ELR (cell line): ENCODE measurements at regions not wholly inside any gene's neighbourhood (a gene's known extent, or its start where the extent isn't known, plus 50 kb on each side); places are given as distances from the start of the nearest gene placed in this dataset.

Source experiments
- DNase-seq: peaks from one replicate; pipeline ENCODE4 v3.0.0-alpha.2; 2015; ENCODE audit warnings: low read depth

DNA sequence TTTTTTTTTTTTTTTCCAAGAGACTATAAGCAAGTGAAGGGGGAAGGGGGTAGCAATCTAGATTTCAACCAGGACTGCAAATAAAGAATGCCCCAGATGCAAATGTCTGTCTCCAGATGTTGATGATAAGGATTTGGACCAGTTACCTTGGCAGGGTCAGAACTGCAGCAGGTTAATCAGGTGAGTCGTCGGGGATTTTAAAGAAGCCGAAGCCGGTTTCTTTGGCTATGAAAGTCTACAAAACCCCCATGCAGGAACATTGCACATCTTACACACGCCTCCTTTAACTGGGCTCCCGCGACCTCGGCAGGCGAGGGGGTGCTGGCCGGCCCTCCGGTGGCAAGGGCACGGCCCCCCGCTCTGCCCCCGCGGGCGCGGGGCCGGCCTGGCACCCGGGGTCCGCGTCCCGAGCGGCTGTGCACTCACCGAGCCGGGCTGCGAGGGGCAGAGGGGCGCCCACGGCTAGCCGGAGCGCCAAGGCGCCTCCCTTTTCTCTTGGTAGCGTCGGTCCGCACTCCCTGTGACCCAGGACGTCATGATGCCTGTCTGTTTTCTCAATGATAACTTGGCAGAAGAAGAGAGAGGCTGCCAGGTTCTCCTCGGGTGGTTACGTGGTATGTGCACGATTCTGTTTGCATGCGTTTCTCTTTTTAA is 366.3 kb upstream of the ESRRG start:
- DNase-seq: peak; percentile 16

- peak; percentile 8 for DNase-seq
Observed at GRCh38 chr1:217088521-217089284, 365.5 kb upstream of the ESRRG start.

- DNase-seq: no peak
Observed at GRCh38 chr1:217088011-217088410, 364.8 kb upstream of the ESRRG start.

- DNase-seq: no peak
Observed at GRCh38 chr1:217079584-217079983, 356.4 kb upstream of the ESRRG start.

DNA sequence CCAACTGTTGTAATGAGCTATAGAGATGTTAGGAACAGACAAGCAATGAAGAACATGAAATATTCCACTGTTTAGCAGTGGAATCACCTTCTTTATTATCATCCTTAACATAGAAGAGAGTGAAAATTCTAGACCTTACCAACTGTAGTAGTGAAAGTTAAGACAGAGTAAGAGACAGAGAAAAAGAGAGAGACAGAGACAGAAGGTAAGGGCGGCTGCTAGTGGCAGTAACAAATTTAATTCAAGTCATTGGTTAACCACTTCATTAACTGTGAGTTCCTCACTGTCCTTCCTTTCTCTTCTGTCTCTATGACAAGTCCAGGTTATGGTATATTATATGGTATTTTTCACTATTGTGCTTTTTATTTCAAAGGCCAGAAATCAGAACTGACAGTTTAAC is 355.7 kb upstream of the ESRRG start:
- DNase-seq: no peak

GRCh38 chr1:217078078-217078690 is 355.0 kb upstream of the ESRRG start:
- DNase-seq: no peak

GRCh38 chr1:217077426-217077825 is 354.2 kb upstream of the ESRRG start:
- DNase-seq: no peak

GRCh38 chr1:217076902-217077301 is 353.7 kb upstream of the ESRRG start:
- peak; percentile 43 for DNase-seq

DNA sequence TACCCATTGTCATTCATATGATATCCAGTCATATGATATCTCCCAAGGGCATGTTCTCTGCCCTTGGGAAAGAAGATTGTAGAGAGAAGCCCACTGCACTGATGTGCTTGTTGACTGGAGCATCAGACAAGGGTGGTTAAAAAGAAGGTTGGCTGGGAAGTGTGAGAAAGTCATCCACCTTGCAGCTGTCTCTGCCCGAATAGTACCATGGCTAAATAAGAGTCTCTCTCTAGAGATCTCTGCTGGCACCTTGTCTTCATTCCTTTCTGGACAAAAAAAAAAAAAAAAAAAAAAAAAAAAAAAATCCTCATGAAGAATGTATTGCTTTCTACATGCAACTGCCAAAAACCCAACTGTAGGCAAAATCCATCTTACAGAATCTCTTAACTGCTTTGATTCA is 349.7 kb upstream of the ESRRG start:
- DNase-seq: no peak

GRCh38 chr1:217067642-217068041 is 344.4 kb upstream of the ESRRG start:
- DNase-seq: no peak

DNA sequence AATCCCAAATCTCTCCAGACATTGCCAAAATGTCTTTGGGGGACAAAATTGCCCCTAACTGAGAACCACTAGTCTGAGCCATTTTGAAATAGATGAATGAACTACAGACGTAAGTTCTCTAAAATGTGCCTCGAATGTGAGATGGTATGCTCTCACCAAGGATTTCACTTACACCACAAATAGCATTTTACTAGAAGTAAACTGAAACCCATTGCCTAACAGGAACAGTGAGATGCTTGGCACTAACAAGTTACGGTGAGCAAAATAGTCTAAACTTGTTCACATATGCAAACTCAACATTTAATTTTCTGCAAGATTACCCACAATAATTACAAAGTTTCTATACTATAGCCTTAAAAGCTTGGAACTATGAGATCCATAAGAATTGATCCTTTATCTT is 343.6 kb upstream of the ESRRG start:
- DNase-seq: no peak

- no peak for DNase-seq
Observed at GRCh38 chr1:217063172-217063908, 340.1 kb upstream of the ESRRG start.

DNA sequence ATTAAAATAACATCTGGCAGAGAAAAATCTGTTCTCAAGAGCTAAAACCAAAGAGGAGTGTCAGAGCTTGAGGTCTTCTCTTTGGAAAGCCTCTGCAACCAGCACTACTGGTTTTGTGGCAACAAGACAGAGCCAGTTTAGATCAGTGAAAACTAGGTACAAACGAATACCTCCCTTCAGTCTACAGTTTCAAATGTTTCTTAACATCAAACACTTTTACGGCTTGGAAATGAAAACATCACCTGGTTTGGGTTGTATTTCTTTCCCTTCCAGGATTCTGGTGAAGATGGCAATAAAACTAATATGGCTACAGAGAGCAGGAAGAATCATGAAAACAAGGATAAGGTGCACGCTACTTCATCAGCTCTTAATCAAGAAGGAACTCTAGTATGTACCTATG is 339.4 kb upstream of the ESRRG start:
- DNase-seq: no peak

DNA sequence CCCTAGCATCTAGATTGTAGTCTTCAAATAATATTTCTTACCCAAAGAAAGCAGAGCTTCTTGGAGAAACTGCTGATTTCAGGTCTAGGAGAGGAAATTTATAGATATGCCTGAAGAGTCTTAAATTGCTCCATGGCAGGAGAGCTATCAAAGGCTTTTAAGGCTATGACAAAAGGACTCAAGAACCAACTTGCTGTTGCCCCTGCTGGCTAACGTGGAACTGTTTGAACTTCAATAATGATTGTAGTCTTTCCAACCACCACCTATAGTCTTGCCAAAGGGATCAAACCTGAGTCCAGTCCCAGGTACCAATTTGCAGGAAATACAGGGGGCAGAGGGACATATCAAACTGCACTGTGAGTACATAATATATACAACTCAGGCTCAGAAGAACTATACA is 336.2 kb upstream of the ESRRG start:
- DNase-seq: no peak

- DNase-seq: no peak
Observed at GRCh38 chr1:217053676-217054075, 330.4 kb upstream of the ESRRG start.

GRCh38 chr1:217052626-217053025 is 329.4 kb upstream of the ESRRG start:
- no peak for DNase-seq

- no peak for DNase-seq
Observed at GRCh38 chr1:217052196-217052595, 329.0 kb upstream of the ESRRG start.

GRCh38 chr1:217049721-217050120 is 326.5 kb upstream of the ESRRG start:
- no peak for DNase-seq

GRCh38 chr1:217049081-217049480 is 325.9 kb upstream of the ESRRG start:
- no peak for DNase-seq

GRCh38 chr1:217048104-217048707 is 325.0 kb upstream of the ESRRG start:
- peak; percentile 18 for DNase-seq

- peak; percentile 37 for DNase-seq
Observed at GRCh38 chr1:217040711-217041455, 317.7 kb upstream of the ESRRG start.

DNA sequence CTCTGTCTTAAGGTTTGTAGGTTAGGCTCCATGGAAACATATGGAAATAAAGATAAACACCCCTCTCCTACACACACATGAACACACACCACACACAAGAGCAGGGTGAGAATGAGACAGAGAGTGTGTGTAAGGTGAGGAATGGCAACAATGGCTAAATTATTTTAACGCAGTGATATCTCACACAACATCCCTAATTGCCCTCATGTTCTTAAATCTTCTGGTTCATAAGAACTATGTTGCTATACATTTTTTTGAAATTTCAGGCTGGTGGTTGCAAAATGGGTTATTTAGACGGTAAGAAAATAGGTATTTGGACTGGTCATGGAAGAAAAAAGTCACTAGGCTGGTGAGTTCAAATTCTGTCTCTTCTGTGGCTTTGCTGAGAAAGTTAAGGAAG is 316.7 kb upstream of the ESRRG start:
- no peak for DNase-seq
